Muscle of leg (tissue), 3 donors: ENCODE measurements at regions not wholly inside any gene's neighbourhood (a gene's known extent, or its start where the extent isn't known, plus 50 kb on each side); places are given as distances from the start of the nearest gene placed in this dataset.
"Not testable (repeated sequence)": the region's sequence is repeated elsewhere in the genome, so short reads cannot be mapped to it uniquely, and the experiment has no call there.

ENCODE experiments used
- DNase-seq: peaks from one replicate; pipeline ENCODE4 v3.0.0; 2013
- H3K27ac ChIP-seq: one replicate; pipeline ENCODE4 v1.5.1; 2013; ENCODE audit warnings: mild to moderate bottlenecking, low read length, control low read depth
- H3K27me3 ChIP-seq: one replicate; pipeline ENCODE4 v1.6.1; 2013; ENCODE audit warnings: low read length; ENCODE audit not compliant: control insufficient read depth, insufficient read depth
- H3K36me3 ChIP-seq: one replicate; pipeline ENCODE4 v1.6.1; 2013; ENCODE audit warnings: low read length; ENCODE audit not compliant: control insufficient read depth, insufficient read depth
- H3K4me1 ChIP-seq: one replicate; pipeline ENCODE4 v1.6.1; 2013; ENCODE audit warnings: low read length; ENCODE audit not compliant: control insufficient read depth, insufficient read depth
- H3K4me3 ChIP-seq: one replicate; pipeline ENCODE4 v1.5.1; 2013; ENCODE audit warnings: low read length, control low read depth
- H3K9me3 ChIP-seq: replicated peaks from 2 replicates; pipeline ENCODE4 v1.6.1; 2013; ENCODE audit warnings: low read depth, low read length; ENCODE audit not compliant: control insufficient read depth
- WGBS: methylation state at CpG from one replicate; pipeline ENCODE4 v1.1.5; 2013; ENCODE audit warnings: missing lambda C conversion rate; ENCODE audit not compliant: insufficient coverage; 5-methylcytosine and 5-hydroxymethylcytosine counted together

GRCh38 chr11:81187033-81187432 is 1546.6 kb downstream of the FAM181B start:
- H3K36me3 ChIP-seq, H3K27me3 ChIP-seq, H3K4me3 ChIP-seq, H3K9me3 ChIP-seq, H3K4me1 ChIP-seq, H3K27ac ChIP-seq, DNase-seq: not testable (repeated sequence)
- WGBS = 49% methylated on average over 2 of the region's 7 CpGs

GRCh38 chr11:81174646-81175330 is 1558.9 kb downstream of the FAM181B start:
- no peaks in the 10 kb centered on the region for H3K36me3 ChIP-seq
- WGBS = no CpG with 5 or more reads among the region's 3 CpGs
- no peak for DNase-seq
- no peak overlapping the region for H3K27ac ChIP-seq
- H3K9me3 ChIP-seq = no peaks in the 10 kb centered on the region
- no peak overlapping the region for H3K4me3 ChIP-seq
- no peaks in the 10 kb centered on the region for H3K4me1 ChIP-seq
- H3K27me3 ChIP-seq = no peaks in the 10 kb centered on the region

GRCh38 chr11:81165164-81165563 is 1568.5 kb downstream of the FAM181B start:
- no peaks in the 10 kb centered on the region for H3K36me3 ChIP-seq

GRCh38 chr11:81159900-81160299 is 1573.8 kb downstream of the FAM181B start:
- Histone ChIP-seq H3K36me3 (no peaks in the 10 kb centered on the region), H3K4me3 (no peak overlapping the region), H3K4me1 (no peaks in the 10 kb centered on the region), H3K27me3 (no peaks in the 10 kb centered on the region), H3K9me3 (no peaks in the 10 kb centered on the region), H3K27ac (no peak overlapping the region)
- DNase-seq = no peak
- WGBS = no CpG with 5 or more reads among the region's 3 CpGs

More at GRCh38 chr11:81165164-81165563, 1568.5 kb downstream of the FAM181B start:
- no peaks in the 10 kb centered on the region for H3K9me3 ChIP-seq
- no peak for DNase-seq
- H3K27ac ChIP-seq = no peak overlapping the region
- H3K27me3 ChIP-seq = no peaks in the 10 kb centered on the region
- no CpG with 5 or more reads among the region's 1 CpG for WGBS
- no peak overlapping the region for H3K4me3 ChIP-seq
- no peaks in the 10 kb centered on the region for H3K4me1 ChIP-seq

- WGBS = 72% methylated on average over 3 of the region's 5 CpGs
- no peaks in the 10 kb centered on the region for H3K9me3 ChIP-seq
- no peaks in the 10 kb centered on the region for H3K4me1 ChIP-seq
- H3K27me3 ChIP-seq = no peaks in the 10 kb centered on the region
- H3K27ac ChIP-seq = no peak overlapping the region
- no peaks in the 10 kb centered on the region for H3K36me3 ChIP-seq
- H3K4me3 ChIP-seq = no peak overlapping the region
- DNase-seq = no peak
These were observed 1598.1 kb downstream of the FAM181B start for GRCh38 chr11:81135570-81135969.

- Histone ChIP-seq H3K9me3 (no peaks in the 10 kb centered on the region), H3K27me3 (no peaks in the 10 kb centered on the region), H3K36me3 (no peaks in the 10 kb centered on the region), H3K4me3 (no peak overlapping the region), H3K4me1 (no peaks in the 10 kb centered on the region), H3K27ac (no peak overlapping the region)
- DNase-seq = no peak
- 40% methylated on average over 1 of the region's 3 CpGs for WGBS
These were observed 1604.0 kb downstream of the FAM181B start for GRCh38 chr11:81129618-81130017.

- no peaks in the 10 kb centered on the region for H3K4me1 ChIP-seq
- H3K9me3 ChIP-seq = no peaks in the 10 kb centered on the region
- no peaks in the 10 kb centered on the region for H3K27me3 ChIP-seq
- H3K27ac ChIP-seq = no peak overlapping the region
- DNase-seq = no peak
- no peaks in the 10 kb centered on the region for H3K36me3 ChIP-seq
- H3K4me3 ChIP-seq = no peak overlapping the region
These were observed 1620.9 kb downstream of the FAM181B start for GRCh38 chr11:81112718-81113117.

GRCh38 chr11:81104051-81104450 is 1629.6 kb downstream of the FAM181B start:
- Histone ChIP-seq H3K4me3 (no peak overlapping the region), H3K4me1 (no peaks in the 10 kb centered on the region), H3K36me3 (no peaks in the 10 kb centered on the region), H3K27me3 (no peaks in the 10 kb centered on the region), H3K27ac (no peak overlapping the region), H3K9me3 (no peaks in the 10 kb centered on the region)
- 57% methylated on average over 3 of the region's 5 CpGs for WGBS
- no peak for DNase-seq

- DNase-seq = no peak
- Histone ChIP-seq H3K36me3 (no peaks in the 10 kb centered on the region), H3K4me3 (no peak overlapping the region), H3K9me3 (no peaks in the 10 kb centered on the region), H3K27ac (no peak overlapping the region), H3K27me3 (no peaks in the 10 kb centered on the region), H3K4me1 (no peaks in the 10 kb centered on the region)
- WGBS = no CpG with 5 or more reads among the region's 1 CpG
These were observed 1635.2 kb downstream of the FAM181B start for GRCh38 chr11:81098471-81098870.

GRCh38 chr11:81092522-81092921 is 1641.1 kb downstream of the FAM181B start:
- Histone ChIP-seq H3K27me3 (no peaks in the 10 kb centered on the region), H3K27ac (no peak overlapping the region), H3K9me3 (no peaks in the 10 kb centered on the region), H3K36me3 (no peaks in the 10 kb centered on the region), H3K4me3 (no peak overlapping the region), H3K4me1 (no peaks in the 10 kb centered on the region)
- no peak for DNase-seq

- H3K4me1 ChIP-seq = no peaks in the 10 kb centered on the region
- H3K27ac ChIP-seq = no peak overlapping the region
- no peaks in the 10 kb centered on the region for H3K36me3 ChIP-seq
- no peaks in the 10 kb centered on the region for H3K27me3 ChIP-seq
- no peak for DNase-seq
- H3K9me3 ChIP-seq = no peaks in the 10 kb centered on the region
- WGBS = 43% methylated on average over 2 of the region's 4 CpGs
- no peak overlapping the region for H3K4me3 ChIP-seq
These were observed 1644.4 kb downstream of the FAM181B start for GRCh38 chr11:81089242-81089641.
